Liver (tissue), 8 donors: ENCODE measurements at regions not wholly inside any gene's neighbourhood (a gene's known extent, or its start where the extent isn't known, plus 50 kb on each side); places are given as distances from the start of the nearest gene placed in this dataset.

Experiments used
- DNase-seq: peaks from one replicate; pipeline ENCODE4 v3.0.0-alpha.2; 2017; ENCODE audit warnings: low spot score
- H3K27ac ChIP-seq, 2 donors: one replicate each; pipeline ENCODE4 v1.7.0; 2013; ENCODE audit warnings: inconsistent platforms in 2 of 2, low read length in 2 of 2, control low read depth in 1 of 2, low read depth in 1 of 2, mild to moderate bottlenecking in 1 of 2
- H3K27me3 ChIP-seq, 4 donors: one replicate each; pipeline versions ENCODE4 v1.6.1 to v1.7.0; 2013; ENCODE audit warnings: low read length in 3 of 4, inconsistent platforms in 1 of 4, mild to moderate bottlenecking in 1 of 4, moderate library complexity in 1 of 4; ENCODE audit not compliant: control insufficient read depth in 4 of 4, insufficient read depth in 4 of 4
- H3K36me3 ChIP-seq, 4 donors: one replicate each; pipeline versions ENCODE4 v1.6.1 to v1.7.0; 2013; ENCODE audit warnings: low read length in 3 of 4, mild to moderate bottlenecking in 3 of 4, low read depth in 1 of 4, moderate library complexity in 1 of 4; ENCODE audit not compliant: control insufficient read depth in 4 of 4, insufficient read depth in 3 of 4
- H3K4me1 ChIP-seq, 4 donors: one replicate each; pipeline versions ENCODE4 v1.6.1 to v1.7.0; 2013; ENCODE audit warnings: low read length in 3 of 4, mild to moderate bottlenecking in 3 of 4, moderate library complexity in 1 of 4; ENCODE audit not compliant: control insufficient read depth in 4 of 4, insufficient read depth in 4 of 4
- H3K4me3 ChIP-seq, 3 donors: one replicate each; pipeline versions ENCODE4 v1.6.1 to v1.7.0; 2013; ENCODE audit warnings: low read length in 3 of 3, control low read depth in 1 of 3, low read depth in 1 of 3, mild to moderate bottlenecking in 1 of 3
- H3K9ac ChIP-seq, 2 donors: one replicate each; pipeline ENCODE4 v1.7.0; 2013; ENCODE audit warnings: low read length in 2 of 2, mild to moderate bottlenecking in 2 of 2, moderate library complexity in 2 of 2, control low read depth in 1 of 2, low read depth in 1 of 2
- H3K9me3 ChIP-seq, 4 donors: one replicate each; pipeline versions ENCODE4 v1.6.1 to v1.7.0; 2013; ENCODE audit warnings: low read length in 3 of 4; ENCODE audit not compliant: control insufficient read depth in 4 of 4
- ATF3 ChIP-seq: IDR thresholded peaks from 2 replicates; pipeline ENCODE4 v1.6.1; 2016; ENCODE audit warnings: antibody characterized with exemption
- CTCF ChIP-seq: fragments of 150-350 bp; IDR thresholded peaks from 2 replicates; pipeline ENCODE4 v1.5.1; 2017; ENCODE audit warnings: improper control_type of control experiment, low read depth, low read length; ENCODE audit not compliant: missing input control
- FOXA1 ChIP-seq: IDR thresholded peaks from 2 replicates; pipeline ENCODE4 v1.6.1; 2016; ENCODE audit warnings: antibody characterized with exemption
- FOXA2 ChIP-seq: IDR thresholded peaks from 2 replicates; pipeline ENCODE4 v1.6.1; 2016; ENCODE audit warnings: antibody characterized with exemption
- HNF4G ChIP-seq: IDR thresholded peaks from 2 replicates; pipeline ENCODE4 v1.6.1; 2016; ENCODE audit warnings: antibody characterized with exemption
- JUND ChIP-seq, 2 donors: IDR thresholded peaks; 2 replicates each; pipeline ENCODE4 v1.6.1; 2016; ENCODE audit warnings: antibody characterized with exemption in 2 of 2
- NR2F2 ChIP-seq: IDR thresholded peaks from 2 replicates; pipeline ENCODE4 v1.6.1; 2016; ENCODE audit warnings: antibody characterized with exemption
- SP1 ChIP-seq: IDR thresholded peaks from 2 replicates; pipeline ENCODE4 v1.6.1; 2018; ENCODE audit warnings: antibody characterized with exemption, mild to moderate bottlenecking
- YY1 ChIP-seq: IDR thresholded peaks from 2 replicates; pipeline ENCODE4 v1.6.1; 2016; ENCODE audit warnings: antibody characterized with exemption, mild to moderate bottlenecking
- ZBTB33 ChIP-seq: IDR thresholded peaks from 2 replicates; pipeline ENCODE4 v1.6.1; 2016; ENCODE audit warnings: antibody characterized with exemption
- WGBS: extraction: QIAGEN DNeasy Blood & Tissue Kit; methylation state at CpG from one replicate; pipeline ENCODE4 v1.1.7; 2013; 5-methylcytosine and 5-hydroxymethylcytosine counted together
- donor health status: healthy.
- donor health status: healthy.
- donor health status: healthy.
- donor health status: healthy.
- donor health status: healthy.

- no peak overlapping the region for H3K4me3 ChIP-seq
- H3K27me3 ChIP-seq: no peaks in the 10 kb centered on the region
- H3K36me3 ChIP-seq: no peaks in the 10 kb centered on the region
- no peak overlapping the region for H3K9ac ChIP-seq
- H3K9me3 ChIP-seq: no peaks in the 10 kb centered on the region
- no peaks in the 10 kb centered on the region for H3K4me1 ChIP-seq
- DNase-seq: no peak
- 79% methylated on average over 1 of the region's 1 CpG for WGBS
- TF ChIP-seq CTCF (no peak), HNF4G (no peak), NR2F2 (no peak), YY1 (no peak), JUND (IDR thresholded peaks at IDR 0.05) (no peak)
- H3K27ac ChIP-seq: no peak overlapping the region
Measured at GRCh38 chr13:86397635-86398034, 598.4 kb upstream of the SLITRK6 start.

GRCh38 chr13:86399572-86399971 lies 600.4 kb upstream of the SLITRK6 start:
- Histone ChIP-seq H3K9me3 (no peaks in the 10 kb centered on the region), H3K27ac (no peak overlapping the region), H3K4me1 (no peaks in the 10 kb centered on the region), H3K27me3 (no peaks in the 10 kb centered on the region), H3K36me3 (no peaks in the 10 kb centered on the region), H3K4me3 (no peak overlapping the region), H3K9ac (no peak overlapping the region)
- DNase-seq: no peak
- TF ChIP-seq ZBTB33: no peak
- TF ChIP-seq FOXA2: no peak
- TF ChIP-seq HNF4G: no peak
- no peak for TF ChIP-seq CTCF
- no peak for TF ChIP-seq FOXA1
- TF ChIP-seq YY1: no peak

GRCh38 chr13:86402500-86402899 lies 603.3 kb upstream of the SLITRK6 start:
- Histone ChIP-seq H3K36me3 (no peaks in the 10 kb centered on the region), H3K9ac (no peak overlapping the region), H3K27me3 (no peaks in the 10 kb centered on the region), H3K4me1 (no peaks in the 10 kb centered on the region), H3K9me3 (no peaks in the 10 kb centered on the region), H3K4me3 (no peak overlapping the region), H3K27ac (no peak overlapping the region)
- WGBS: 42% methylated on average over 3 of the region's 3 CpGs
- TF ChIP-seq ATF3 (no peak), NR2F2 (no peak), SP1 (no peak), CTCF (no peak)
- DNase-seq: no peak
